Neural progenitor cell (in vitro differentiated cells): ENCODE measurements at regions not wholly inside any gene's neighbourhood (a gene's known extent, or its start where the extent isn't known, plus 50 kb on each side); places are given as distances from the start of the nearest gene placed in this dataset.
"Not testable (repeated sequence)": the region's sequence is repeated elsewhere in the genome, so short reads cannot be mapped to it uniquely, and the experiment has no call there.

ENCODE experiments used
- DNase-seq: peaks from one replicate; pipeline ENCODE4 v3.0.0-alpha.2; 2016; ENCODE audit warnings: low spot score
- H2AFZ ChIP-seq: fragments of 200-600 bp; sonication (generic); replicated peaks from 2 replicates; pipeline ENCODE4 v1.6.1; 2016; ENCODE audit warnings: antibody characterized with exemption
- H3F3A ChIP-seq: fragments of 200-600 bp; sonication (generic); 2 replicates; pipeline ENCODE4 v1.6.1; 2016; ENCODE audit warnings: antibody characterized with exemption, low read depth
- H3K27ac ChIP-seq: fragments of 200-600 bp; sonication (generic); 2 replicates; pipeline ENCODE4 v1.5.1; 2016; ENCODE audit warnings: mild to moderate bottlenecking
- H3K27me3 ChIP-seq: fragments of 200-600 bp; sonication (generic); 2 replicates; pipeline ENCODE4 v1.6.1; 2016; ENCODE audit warnings: mild to moderate bottlenecking, moderate library complexity
- H3K36me3 ChIP-seq: fragments of 200-600 bp; sonication (generic); 2 replicates; pipeline ENCODE4 v1.5.1; 2016
- H3K4me1 ChIP-seq: fragments of 200-600 bp; sonication (generic); 2 replicates; pipeline ENCODE4 v1.6.1; 2016; ENCODE audit warnings: mixed run types
- H3K4me2 ChIP-seq: fragments of 200-600 bp; sonication (generic); 2 replicates; pipeline ENCODE4 v1.6.1; 2016
- H3K4me3 ChIP-seq: fragments of 200-600 bp; sonication (generic); 2 replicates; pipeline ENCODE4 v1.5.1; 2016
- H3K79me2 ChIP-seq: fragments of 200-600 bp; sonication (generic); 2 replicates; pipeline ENCODE4 v1.6.1; 2016; ENCODE audit warnings: low read depth
- H3K9ac ChIP-seq: fragments of 200-600 bp; sonication (generic); 2 replicates; pipeline ENCODE4 v1.6.1; 2016
- H3K9me3 ChIP-seq: fragments of 200-600 bp; sonication (generic); 2 replicates; pipeline ENCODE4 v1.5.1; 2016; ENCODE audit warnings: low read depth
- H4K20me1 ChIP-seq: fragments of 200-600 bp; sonication (generic); 2 replicates; pipeline ENCODE4 v1.6.1; 2016; ENCODE audit warnings: low read depth
- H3K27ac Mint-ChIP-seq: 3 replicates; pipeline ENCODE4 v1.8.0; 2021; ENCODE audit warnings: mixed read lengths
- H3K27me3 Mint-ChIP-seq: 2 replicates; pipeline ENCODE4 v1.8.0; 2022; ENCODE audit warnings: low read depth, mild to moderate bottlenecking, inconsistent platforms, moderate library complexity, mixed read lengths; ENCODE audit not compliant: insufficient read depth
- H3K36me3 Mint-ChIP-seq: 3 replicates; pipeline ENCODE4 v1.8.0; 2021; ENCODE audit warnings: mixed read lengths
- H3K4me1 Mint-ChIP-seq: 3 replicates; pipeline ENCODE4 v1.8.0; 2021; ENCODE audit warnings: mixed read lengths
- H3K4me3 Mint-ChIP-seq: 3 replicates; pipeline ENCODE4 v1.8.0; 2021; ENCODE audit warnings: mild to moderate bottlenecking, moderate library complexity, mixed read lengths
- H3K9me3 Mint-ChIP-seq: 3 replicates; pipeline ENCODE4 v1.8.0; 2020; ENCODE audit warnings: mixed read lengths
- EZH2 ChIP-seq: fragments of 200-600 bp; sonication (generic); IDR thresholded peaks from 2 replicates; pipeline ENCODE4 v1.6.1; 2017; ENCODE audit warnings: antibody characterized with exemption, mild to moderate bottlenecking, moderate library complexity
- EZH2phosphoT487 ChIP-seq: fragments of 200-600 bp; sonication (generic); IDR thresholded peaks from 2 replicates; pipeline ENCODE4 v1.6.1; 2017; ENCODE audit warnings: antibody characterized with exemption
- TF ChIP-seq, protein P1 (sequence below): fragments of 200-600 bp; sonication (generic); IDR thresholded peaks from 2 replicates; pipeline ENCODE4 v1.5.1; 2017; ENCODE audit warnings: antibody characterized with exemption, mild to moderate bottlenecking

DNA sequence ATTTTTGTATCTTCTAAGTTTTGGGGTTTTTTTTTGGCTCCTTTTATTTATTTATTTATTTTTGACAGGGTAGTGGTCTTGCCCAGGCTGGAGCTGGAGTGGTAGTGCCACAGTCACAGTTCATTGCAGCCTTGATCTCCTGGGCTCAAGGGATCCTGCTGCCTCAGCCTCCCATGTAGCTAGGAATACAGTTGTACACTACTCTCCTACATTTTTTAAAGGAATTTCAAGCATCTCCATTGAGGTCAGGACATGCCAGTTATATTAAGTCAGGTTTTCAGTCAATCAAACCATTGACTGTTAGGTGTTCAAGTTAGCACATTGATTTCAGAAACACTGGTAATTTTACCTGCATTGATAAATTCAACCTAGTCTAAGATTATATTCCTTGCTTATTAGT, 480.5 kb upstream of the SPRY2 start:
- Histone ChIP-seq H3K27ac (no peak overlapping the region), H3K4me1 (no peaks in the 10 kb centered on the region), H3K9ac (no peak overlapping the region), H3K27me3 (no peaks in the 10 kb centered on the region), H3K79me2 (no peaks in the 10 kb centered on the region), H3K9me3 (no peaks in the 10 kb centered on the region), H2AFZ (no peak overlapping the region), H3F3A (no peaks in the 10 kb centered on the region), H3K4me2 (no peak overlapping the region), H3K36me3 (no peaks in the 10 kb centered on the region), H4K20me1 (no peaks in the 10 kb centered on the region), H3K4me3 (no peak overlapping the region)
- Mint-ChIP-seq H3K36me3 (no peaks in the 10 kb centered on the region), H3K4me1 (no peaks in the 10 kb centered on the region), H3K9me3 (peaks cover 26% of the 10 kb centered on the region), H3K27me3 (no peaks in the 10 kb centered on the region), H3K4me3 (no peak overlapping the region), H3K27ac (no peak overlapping the region)
- no peak for DNase-seq
- TF ChIP-seq EZH2 = no peak
- no peak for TF ChIP-seq EZH2phosphoT487
- TF ChIP-seq, protein P1, sequence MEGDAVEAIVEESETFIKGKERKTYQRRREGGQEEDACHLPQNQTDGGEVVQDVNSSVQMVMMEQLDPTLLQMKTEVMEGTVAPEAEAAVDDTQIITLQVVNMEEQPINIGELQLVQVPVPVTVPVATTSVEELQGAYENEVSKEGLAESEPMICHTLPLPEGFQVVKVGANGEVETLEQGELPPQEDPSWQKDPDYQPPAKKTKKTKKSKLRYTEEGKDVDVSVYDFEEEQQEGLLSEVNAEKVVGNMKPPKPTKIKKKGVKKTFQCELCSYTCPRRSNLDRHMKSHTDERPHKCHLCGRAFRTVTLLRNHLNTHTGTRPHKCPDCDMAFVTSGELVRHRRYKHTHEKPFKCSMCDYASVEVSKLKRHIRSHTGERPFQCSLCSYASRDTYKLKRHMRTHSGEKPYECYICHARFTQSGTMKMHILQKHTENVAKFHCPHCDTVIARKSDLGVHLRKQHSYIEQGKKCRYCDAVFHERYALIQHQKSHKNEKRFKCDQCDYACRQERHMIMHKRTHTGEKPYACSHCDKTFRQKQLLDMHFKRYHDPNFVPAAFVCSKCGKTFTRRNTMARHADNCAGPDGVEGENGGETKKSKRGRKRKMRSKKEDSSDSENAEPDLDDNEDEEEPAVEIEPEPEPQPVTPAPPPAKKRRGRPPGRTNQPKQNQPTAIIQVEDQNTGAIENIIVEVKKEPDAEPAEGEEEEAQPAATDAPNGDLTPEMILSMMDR = no peak

DNA sequence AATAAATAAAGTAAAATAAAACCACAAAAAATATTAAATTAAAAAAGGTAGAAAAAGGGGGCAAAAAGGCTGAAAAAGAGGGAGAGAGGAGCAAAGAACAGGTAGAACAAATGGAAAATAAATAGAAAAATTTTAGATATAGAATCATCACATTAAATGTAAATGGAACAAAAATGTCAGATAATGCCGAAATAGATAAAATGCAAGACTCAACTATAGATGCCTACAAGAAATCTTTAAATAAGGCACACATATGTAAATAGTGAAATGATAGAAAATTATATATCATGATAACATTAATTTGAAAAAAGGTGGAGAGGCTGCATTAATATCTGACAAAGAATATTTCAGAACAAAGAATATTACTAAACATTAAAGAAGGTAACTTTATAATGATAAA, 477.1 kb upstream of the SPRY2 start:
- no peak overlapping the region for H3K4me3 Mint-ChIP-seq
- H3F3A ChIP-seq = no peaks in the 10 kb centered on the region
- DNase-seq = no peak
- H2AFZ ChIP-seq = no peak overlapping the region
- H3K79me2 ChIP-seq = no peaks in the 10 kb centered on the region
- no peak for TF ChIP-seq EZH2phosphoT487
- TF ChIP-seq, protein P1 = no peak
- TF ChIP-seq EZH2 = no peak
- no peak overlapping the region for H3K9ac ChIP-seq
- H3K9me3 ChIP-seq = no peaks in the 10 kb centered on the region
- H4K20me1 ChIP-seq = no peaks in the 10 kb centered on the region
- H3K36me3 Mint-ChIP-seq = peaks cover 3% of the 10 kb centered on the region
- no peaks in the 10 kb centered on the region for H3K27me3 ChIP-seq
- H3K27ac ChIP-seq = no peak overlapping the region
- no peak overlapping the region for H3K27ac Mint-ChIP-seq
- no peak overlapping the region for H3K4me3 ChIP-seq
- H3K4me1 Mint-ChIP-seq = no peaks in the 10 kb centered on the region
- H3K9me3 Mint-ChIP-seq = peaks cover 17% of the 10 kb centered on the region
- H3K4me2 ChIP-seq = no peak overlapping the region
- no peaks in the 10 kb centered on the region for H3K4me1 ChIP-seq
- no peaks in the 10 kb centered on the region for H3K27me3 Mint-ChIP-seq
- no peaks in the 10 kb centered on the region for H3K36me3 ChIP-seq

DNA sequence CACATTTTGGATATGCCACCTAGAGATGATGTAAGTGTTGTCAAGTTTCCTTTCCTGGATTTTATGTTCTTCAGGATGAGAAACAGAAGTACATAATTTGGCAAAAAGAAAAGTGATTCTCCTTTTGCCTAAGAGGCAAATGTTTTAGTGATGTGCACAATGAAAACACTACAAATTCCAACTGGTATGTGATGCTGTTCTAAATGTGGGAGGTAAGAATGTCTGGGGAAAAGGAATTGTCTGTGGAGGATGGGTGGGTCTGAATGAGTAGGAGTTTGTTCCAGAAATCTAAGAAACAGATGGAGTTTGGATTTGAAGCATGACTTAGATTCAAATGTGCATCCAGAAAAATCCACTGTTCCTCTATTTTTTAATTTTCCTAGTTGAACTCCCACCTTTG, 473.6 kb upstream of the SPRY2 start:
- H3K4me2 ChIP-seq = no peak overlapping the region
- H3K79me2 ChIP-seq = no peaks in the 10 kb centered on the region
- peaks cover 26% of the 10 kb centered on the region for H3K9me3 Mint-ChIP-seq
- no peaks in the 10 kb centered on the region for H3K4me1 Mint-ChIP-seq
- no peaks in the 10 kb centered on the region for H3K27me3 ChIP-seq
- TF ChIP-seq EZH2phosphoT487 = no peak
- no peak for TF ChIP-seq EZH2
- TF ChIP-seq, protein P1 = no peak
- H3K4me3 Mint-ChIP-seq = no peak overlapping the region
- H3K27me3 Mint-ChIP-seq = no peaks in the 10 kb centered on the region
- no peaks in the 10 kb centered on the region for H3K4me1 ChIP-seq
- H3K9me3 ChIP-seq = no peaks in the 10 kb centered on the region
- H3K27ac ChIP-seq = no peak overlapping the region
- H3K27ac Mint-ChIP-seq = no peak overlapping the region
- no peak overlapping the region for H2AFZ ChIP-seq
- no peak for DNase-seq
- peaks cover 8% of the 10 kb centered on the region for H3K36me3 Mint-ChIP-seq
- no peak overlapping the region for H3K4me3 ChIP-seq
- no peaks in the 10 kb centered on the region for H4K20me1 ChIP-seq
- no peaks in the 10 kb centered on the region for H3K36me3 ChIP-seq
- no peak overlapping the region for H3K9ac ChIP-seq
- H3F3A ChIP-seq = no peaks in the 10 kb centered on the region

DNA sequence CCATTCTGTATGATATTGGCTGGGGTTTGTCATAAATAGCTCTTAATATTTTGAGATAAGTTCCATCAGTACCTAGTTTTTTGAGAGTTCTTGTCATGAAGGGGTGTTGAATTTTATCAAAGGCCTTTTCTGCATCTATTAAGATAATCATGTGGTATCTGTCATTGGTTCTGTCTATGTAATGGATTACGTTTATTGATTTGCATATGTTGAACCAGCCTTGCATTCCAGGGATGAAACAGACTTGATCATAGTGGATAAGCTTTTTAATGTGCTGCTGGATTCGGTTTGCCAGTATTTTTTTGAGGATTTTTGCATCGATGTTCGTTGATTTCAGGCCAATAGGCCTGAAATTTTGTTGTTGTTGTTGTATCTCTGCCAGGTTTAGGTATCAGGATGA, 469.4 kb upstream of the SPRY2 start:
- not testable (repeated sequence) for H3K4me1 ChIP-seq, H3K4me3 ChIP-seq, H3K4me1 Mint-ChIP-seq, H3K9ac ChIP-seq, H3K27me3 Mint-ChIP-seq, H2AFZ ChIP-seq, H4K20me1 ChIP-seq, DNase-seq, H3K27ac ChIP-seq, H3K79me2 ChIP-seq, H3K36me3 Mint-ChIP-seq, H3F3A ChIP-seq, H3K27me3 ChIP-seq, H3K27ac Mint-ChIP-seq, H3K4me2 ChIP-seq, H3K9me3 ChIP-seq, H3K4me3 Mint-ChIP-seq, H3K36me3 ChIP-seq
- peaks cover 18% of the 10 kb centered on the region for H3K9me3 Mint-ChIP-seq
